A549 (cell line): ENCODE measurements at regions not wholly inside any gene's neighbourhood (a gene's known extent, or its start where the extent isn't known, plus 50 kb on each side); places are given as distances from the start of the nearest gene placed in this dataset.

Source experiments
- ATAC-seq, 2 experiments: fragments of 200-7000 bp in 1 of 2; fragments of >200 bp in 1 of 2; cut with Nextera tagmentation in 1 of 2; cut with Tn5 transposase in 1 of 2; 3 replicates each; pipeline versions ENCODE4 v1.8.0 to v1.9.1; 2018 to 2020; ENCODE audit warnings: mild to moderate bottlenecking in 1 of 2, moderate library complexity in 1 of 2
- CTCF ChIA-PET: fragments of 300-600 bp; sonication (Branson Sonifier 250); formaldehyde crosslinking; extraction: SDS; loops from one replicate; lab custom pipeline; 2021; ENCODE audit warnings: antibody characterized with exemption, inconsistent platforms; lab: Yijun Ruan, JAX
- POLR2A ChIA-PET: fragments of 350-600 bp; formaldehyde crosslinking; extraction: SDS; loops from one replicate; lab custom pipeline; 2021; ENCODE audit warnings: antibody characterized with exemption, inconsistent platforms; lab: Yijun Ruan, JAX
- DNase-seq, 2 experiments: peaks; one replicate each; pipeline versions ENCODE4 v3.0.0 to v3.0.0-alpha.2; 2011 to 2016; ENCODE audit warnings: low read depth in 1 of 2, low spot score in 1 of 2
- FAIRE-seq: peaks from 2 replicates; lab custom pipeline; 2011; peaks lifted over from hg19 to GRCh38; lab: Jason Lieb, UNC
- H3K27ac ChIP-seq, 2 experiments: fragments of >200 bp; sonication (Bioruptor Twin); formaldehyde crosslinking; 3 replicates each; pipeline ENCODE4 v1.5.1; 2016 to 2017
- H3K4me1 ChIP-seq: fragments of >200 bp; sonication (Bioruptor Twin); formaldehyde crosslinking; 3 replicates; pipeline ENCODE4 v1.6.1; 2016
- H3K4me2 ChIP-seq: fragments of >200 bp; sonication (Bioruptor Twin); formaldehyde crosslinking; 3 replicates; pipeline ENCODE4 v1.6.1; 2016
- H3K4me3 ChIP-seq: fragments of >200 bp; sonication (Bioruptor Twin); formaldehyde crosslinking; 3 replicates; pipeline ENCODE4 v1.5.1; 2016
- H3K9me3 ChIP-seq: fragments of >200 bp; sonication (Bioruptor Twin); formaldehyde crosslinking; 3 replicates; pipeline ENCODE4 v1.6.1; 2016
- CEBPB ChIP-seq, 2 experiments: fragments of >200 bp in 1 of 2; sonication (Bioruptor Twin) in 1 of 2; formaldehyde crosslinking in 1 of 2; IDR thresholded peaks; 2 replicates each; pipeline ENCODE4 v1.6.1; 2012 to 2016
- CHD2 ChIP-seq: fragments of 150-350 bp; IDR thresholded peaks from 2 replicates; pipeline ENCODE4 v1.6.1; 2014; ENCODE audit warnings: low read length; ENCODE audit not compliant: partially characterized antibody
- CHD4 ChIP-seq: fragments of 200-600 bp; sonication (generic); IDR thresholded peaks from 2 replicates; pipeline ENCODE4 v1.6.1; 2016; ENCODE audit warnings: antibody characterized with exemption, mild to moderate bottlenecking, borderline replicate concordance
- EP300 ChIP-seq, 2 experiments: fragments of >200 bp; sonication (Bioruptor Twin); formaldehyde crosslinking; IDR thresholded peaks; 2 replicates in 1 of 2; 3 replicates in 1 of 2; pipeline ENCODE4 v1.6.1; 2016 to 2017
- ESRRA ChIP-seq: fragments of 150-350 bp; IDR thresholded peaks from 2 replicates; pipeline ENCODE4 v1.6.1; 2014; ENCODE audit warnings: mild to moderate bottlenecking, low read length, borderline replicate concordance
- HDAC2 ChIP-seq: fragments of 200-600 bp; sonication (generic); IDR thresholded peaks from 2 replicates; pipeline ENCODE4 v1.6.1; 2016
- HOXA7 ChIP-seq: fragments of 250-450 bp; sonication (Bioruptor Pico); IDR thresholded peaks from 2 replicates; pipeline ENCODE4 v1.5.0; 2020; ENCODE audit warnings: mild to moderate bottlenecking, moderate library complexity
- HOXB13 ChIP-seq: fragments of 250-450 bp; sonication (Bioruptor Pico); IDR thresholded peaks from 2 replicates; pipeline ENCODE4 v1.5.0; 2020; ENCODE audit warnings: low read depth, mild to moderate bottlenecking, moderate library complexity
- JUN ChIP-seq, 2 experiments: fragments of >200 bp; sonication (Bioruptor Twin); formaldehyde crosslinking; IDR thresholded peaks; 2 replicates in 1 of 2; 3 replicates in 1 of 2; pipeline ENCODE4 v1.6.1; 2016 to 2017
- JUNB ChIP-seq: fragments of >200 bp; sonication (Bioruptor Twin); formaldehyde crosslinking; IDR thresholded peaks from 2 replicates; pipeline ENCODE4 v1.6.1; 2016
- MAFK ChIP-seq: fragments of 450-650 bp; IDR thresholded peaks from 2 replicates; pipeline ENCODE4 v1.6.1; 2014; ENCODE audit not compliant: partially characterized antibody
- MYC ChIP-seq: IDR thresholded peaks from 2 replicates; pipeline ENCODE4 v1.6.1; 2012; ENCODE audit warnings: mild to moderate bottlenecking, inconsistent platforms, low read length, improper control_type of control experiment, borderline replicate concordance
- NFE2L2 ChIP-seq: fragments of 150-350 bp; conservative IDR thresholded peaks from 2 replicates; pipeline ENCODE4 v1.6.1; 2014; ENCODE audit warnings: low read length
- PHF8 ChIP-seq: fragments of 200-600 bp; sonication (generic); IDR thresholded peaks from 2 replicates; pipeline ENCODE4 v1.6.1; 2016; ENCODE audit warnings: low read depth, mild to moderate bottlenecking, antibody characterized with exemption, moderate library complexity, borderline replicate concordance
- POLR2A ChIP-seq: IDR thresholded peaks from 2 replicates; pipeline ENCODE4 v1.6.1; 2012; ENCODE audit warnings: mild to moderate bottlenecking, low read length
- RAD21 ChIP-seq, 2 experiments: fragments of >200 bp in 1 of 2; sonication (Bioruptor Twin) in 1 of 2; formaldehyde crosslinking in 1 of 2; IDR thresholded peaks in 1 of 2; conservative IDR thresholded peaks in 1 of 2; 2 replicates in 1 of 2; 3 replicates in 1 of 2; pipeline ENCODE4 v1.6.1; 2012 to 2018; ENCODE audit warnings: inconsistent platforms in 1 of 2
- RARB ChIP-seq: fragments of 250-450 bp; sonication (Bioruptor Pico); IDR thresholded peaks from 2 replicates; pipeline ENCODE4 v1.8.0; 2021; ENCODE audit warnings: mild to moderate bottlenecking, moderate library complexity
- SMC3 ChIP-seq: fragments of >200 bp; sonication (Bioruptor Twin); formaldehyde crosslinking; IDR thresholded peaks from 3 replicates; pipeline ENCODE4 v1.6.1; 2018; ENCODE audit warnings: inconsistent platforms
- SREBF2 ChIP-seq: fragments of 450-650 bp; IDR thresholded peaks from 2 replicates; pipeline ENCODE4 v1.6.1; 2014; ENCODE audit warnings: mild to moderate bottlenecking, moderate library complexity
- TP53 ChIP-seq: fragments of 250-450 bp; sonication (Bioruptor Pico); IDR thresholded peaks from 2 replicates; pipeline ENCODE4 v1.5.0; 2021; ENCODE audit warnings: mild to moderate bottlenecking, moderate library complexity
- ZC3H11A ChIP-seq: fragments of 450-650 bp; IDR thresholded peaks from 2 replicates; pipeline ENCODE4 v1.6.1; 2014; ENCODE audit warnings: antibody characterized with exemption, mild to moderate bottlenecking
- ZFP36 ChIP-seq: fragments of 450-650 bp; IDR thresholded peaks from 2 replicates; pipeline ENCODE4 v1.6.1; 2014; ENCODE audit warnings: borderline replicate concordance; ENCODE audit not compliant: partially characterized antibody
- ZNF302 ChIP-seq: fragments of 250-450 bp; sonication (Bioruptor Pico); IDR thresholded peaks from 2 replicates; pipeline ENCODE4 v1.9.0; 2021; ENCODE audit warnings: inconsistent platforms, mild to moderate bottlenecking, moderate library complexity
- WGBS: methylation state at CpG from one replicate; pipeline ENCODE4 v1.1.6; 2017; ENCODE audit errors: missing lambda C conversion rate; 5-methylcytosine and 5-hydroxymethylcytosine counted together
- TF ChIP-seq, protein P1 (sequence below): fragments of >200 bp; sonication (Bioruptor Twin); formaldehyde crosslinking; IDR thresholded peaks from 3 replicates; pipeline ENCODE4 v1.6.1; 2016
- TF ChIP-seq, protein P2 (sequence below): IDR thresholded peaks from 2 replicates; pipeline ENCODE4 v1.6.1; 2012; ENCODE audit warnings: low read depth, borderline replicate concordance
- TF ChIP-seq, protein P3 (sequence below): fragments of >200 bp; sonication (Bioruptor Twin); formaldehyde crosslinking; IDR thresholded peaks from 2 replicates; pipeline ENCODE4 v1.6.1; 2016
- TF ChIP-seq, protein P4 (sequence below): fragments of 200-600 bp; sonication (generic); IDR thresholded peaks from 2 replicates; pipeline ENCODE4 v1.6.1; 2016; ENCODE audit warnings: antibody characterized with exemption, mild to moderate bottlenecking, moderate library complexity

DNA sequence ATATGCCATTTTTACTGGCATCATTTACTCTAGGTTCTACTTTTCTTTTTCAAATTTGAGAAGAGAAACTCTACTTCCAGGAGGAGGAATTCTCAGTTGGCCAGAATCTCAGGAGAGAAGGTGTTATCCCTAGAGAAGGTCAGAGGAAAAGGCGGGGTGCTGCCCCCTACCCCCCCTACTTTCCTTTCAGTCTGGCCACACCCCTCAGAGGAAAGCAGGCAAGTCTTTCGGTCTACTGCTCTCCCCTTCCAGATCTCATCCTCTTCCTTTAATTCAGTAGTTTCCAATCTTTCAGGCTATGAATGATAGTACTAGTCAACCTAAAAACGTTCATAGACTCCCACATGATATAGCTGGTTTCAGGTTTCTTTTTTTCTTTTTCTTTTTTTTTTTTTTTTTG is 366.5 kb upstream of the TBL1XR1 start:
- Histone ChIP-seq H3K27ac (peak overlapping the region in 1 of 2 experiments; percentile 33; a peak in 1 of 6 replicates), H3K4me1 (no peaks in the 10 kb centered on the region), H3K9me3 (no peaks in the 10 kb centered on the region), H3K4me3 (no peak overlapping the region), H3K4me2 (no peak overlapping the region)
- FAIRE-seq, result no peak
- CTCF ChIA-PET, result no interaction called here
- 69% methylated on average over 3 of the region's 3 CpGs for WGBS
- ATAC-seq, result no peak; a peak in 1 of 6 replicates
- DNase-seq, result no peak
- TF ChIP-seq, protein P1, sequence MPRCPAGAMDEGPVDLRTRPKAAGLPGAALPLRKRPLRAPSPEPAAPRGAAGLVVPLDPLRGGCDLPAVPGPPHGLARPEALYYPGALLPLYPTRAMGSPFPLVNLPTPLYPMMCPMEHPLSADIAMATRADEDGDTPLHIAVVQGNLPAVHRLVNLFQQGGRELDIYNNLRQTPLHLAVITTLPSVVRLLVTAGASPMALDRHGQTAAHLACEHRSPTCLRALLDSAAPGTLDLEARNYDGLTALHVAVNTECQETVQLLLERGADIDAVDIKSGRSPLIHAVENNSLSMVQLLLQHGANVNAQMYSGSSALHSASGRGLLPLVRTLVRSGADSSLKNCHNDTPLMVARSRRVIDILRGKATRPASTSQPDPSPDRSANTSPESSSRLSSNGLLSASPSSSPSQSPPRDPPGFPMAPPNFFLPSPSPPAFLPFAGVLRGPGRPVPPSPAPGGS, result no peak
- TF ChIP-seq, protein P2, sequence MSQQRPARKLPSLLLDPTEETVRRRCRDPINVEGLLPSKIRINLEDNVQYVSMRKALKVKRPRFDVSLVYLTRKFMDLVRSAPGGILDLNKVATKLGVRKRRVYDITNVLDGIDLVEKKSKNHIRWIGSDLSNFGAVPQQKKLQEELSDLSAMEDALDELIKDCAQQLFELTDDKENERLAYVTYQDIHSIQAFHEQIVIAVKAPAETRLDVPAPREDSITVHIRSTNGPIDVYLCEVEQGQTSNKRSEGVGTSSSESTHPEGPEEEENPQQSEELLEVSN, result no peak
- TF ChIP-seq, protein P3, sequence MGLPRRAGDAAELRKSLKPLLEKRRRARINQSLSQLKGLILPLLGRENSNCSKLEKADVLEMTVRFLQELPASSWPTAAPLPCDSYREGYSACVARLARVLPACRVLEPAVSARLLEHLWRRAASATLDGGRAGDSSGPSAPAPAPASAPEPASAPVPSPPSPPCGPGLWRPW, result no peak
- no peak for TF ChIP-seq POLR2A
- POLR2A ChIA-PET, result no interaction called here

DNA sequence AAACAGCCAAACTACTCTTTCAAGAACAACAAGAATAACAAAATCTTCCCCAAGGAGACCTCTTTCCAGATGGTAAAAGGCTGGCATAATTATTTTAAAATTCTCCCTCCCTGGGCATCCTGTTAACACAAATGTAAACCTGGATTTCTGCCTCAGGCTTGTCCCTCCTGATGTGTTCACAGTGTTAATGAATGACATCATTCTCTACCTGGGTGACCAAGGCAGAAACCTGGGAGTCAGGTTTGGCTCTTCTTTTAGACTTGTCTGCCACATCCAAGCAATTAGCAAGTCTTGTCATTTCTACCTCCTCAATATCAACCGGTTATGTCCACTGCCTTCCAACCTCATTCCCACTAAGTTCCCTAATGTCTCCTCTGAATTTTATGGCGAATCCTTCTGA is 368.7 kb upstream of the TBL1XR1 start:
- Histone ChIP-seq H3K27ac (no peak overlapping the region), H3K4me1 (no peaks in the 10 kb centered on the region), H3K4me3 (no peak overlapping the region), H3K9me3 (no peaks in the 10 kb centered on the region), H3K4me2 (no peak overlapping the region)
- TF ChIP-seq ZC3H11A, result no peak
- no peak for TF ChIP-seq ESRRA
- no peak for TF ChIP-seq SREBF2
- TF ChIP-seq JUNB, result no peak
- TF ChIP-seq MAFK, result no peak
- TF ChIP-seq RARB (CRISPR knock-in tag), result no peak
- TF ChIP-seq TP53 (CRISPR knock-in tag), result no peak
- TF ChIP-seq, protein P2, result no peak
- TF ChIP-seq ZFP36, result no peak
- TF ChIP-seq JUN (IDR thresholded peaks at IDR 0.05), result no peak
- TF ChIP-seq NFE2L2, result no peak
- 73% methylated on average over 2 of the region's 2 CpGs for WGBS
- POLR2A ChIA-PET, result no interaction called here
- ATAC-seq, result no peak
- CTCF ChIA-PET, result no interaction called here
- FAIRE-seq, result no peak
- no peak for DNase-seq

DNA sequence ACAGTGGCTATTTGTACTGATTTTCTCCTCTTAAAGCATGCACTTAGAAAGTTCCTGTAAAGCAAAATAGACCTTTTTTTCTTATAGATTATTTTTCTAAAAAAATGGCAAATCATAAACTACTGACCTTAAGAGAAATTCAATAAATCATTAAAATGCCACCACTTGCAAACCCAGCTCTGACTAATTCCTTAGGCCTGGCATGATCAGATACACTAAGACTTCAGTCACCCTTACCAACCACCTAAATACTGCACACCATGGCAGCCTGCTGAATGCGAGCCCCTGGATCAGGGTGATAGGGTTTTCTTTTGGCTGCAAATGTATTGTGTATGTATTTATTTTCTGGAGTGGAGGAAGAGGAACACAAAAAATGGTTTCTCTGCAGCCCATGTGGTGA is 370.6 kb upstream of the TBL1XR1 start:
- no peaks in the 10 kb centered on the region for H3K4me1 ChIP-seq
- ChIA-PET POLR2A (no interaction called here), CTCF (no interaction called here)
- no peak overlapping the region for H3K4me2 ChIP-seq
- H3K9me3 ChIP-seq, result no peaks in the 10 kb centered on the region
- ATAC-seq, result no peak
- FAIRE-seq, result no peak
- 94% methylated on average over 1 of the region's 1 CpG for WGBS
- H3K4me3 ChIP-seq, result no peak overlapping the region
- no peak overlapping the region for H3K27ac ChIP-seq
- TF ChIP-seq ZFP36, result no peak
- DNase-seq, result no peak

DNA sequence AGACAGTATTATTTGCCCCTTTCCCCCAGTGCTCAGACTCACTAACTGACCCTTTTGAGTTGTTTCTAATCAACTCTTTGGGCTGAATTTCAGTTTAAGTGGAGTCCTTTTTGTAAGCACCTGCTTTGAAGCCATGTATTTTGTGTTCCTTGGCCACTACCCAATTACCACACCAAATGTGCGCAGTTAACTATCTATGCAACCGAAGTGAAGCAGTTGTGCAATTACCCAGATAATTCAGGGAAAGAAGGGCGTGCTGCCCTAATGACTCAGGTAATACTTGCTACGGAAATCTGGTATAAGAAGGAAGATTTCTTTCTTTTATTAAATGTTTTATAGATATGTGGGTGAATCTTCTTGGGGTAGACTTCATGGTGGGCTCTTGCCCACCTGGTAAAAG is 371.9 kb upstream of the TBL1XR1 start:
- 83% methylated on average over 4 of the region's 4 CpGs for WGBS
- H3K27ac ChIP-seq, result no peak overlapping the region
- H3K4me2 ChIP-seq, result no peak overlapping the region
- no peak overlapping the region for H3K4me3 ChIP-seq
- FAIRE-seq (no peak), DNase-seq (no peak), ATAC-seq (no peak)
- H3K9me3 ChIP-seq, result no peaks in the 10 kb centered on the region
- ChIA-PET CTCF (no interaction called here), POLR2A (no interaction called here)
- peaks cover 8% of the 10 kb centered on the region; the same call in 1 of the 3 replicates for H3K4me1 ChIP-seq
- TF ChIP-seq MYC (no peak), CEBPB (IDR thresholded peaks at IDR 0.05) (no peak), HDAC2 (no peak), ZNF302 (CRISPR knock-in tag) (no peak), RAD21 (conservative IDR thresholded peaks at IDR 0.05 in 1 of 2, IDR thresholded peaks at IDR 0.05 in 1 of 2) (no peak), CHD2 (no peak), HOXA7 (no peak), SREBF2 (no peak), TP53 (CRISPR knock-in tag) (no peak), EP300 (IDR thresholded peaks at IDR 0.05) (no peak), SMC3 (no peak), HOXB13 (CRISPR knock-in tag) (no peak), PHF8 (no peak), CHD4 (no peak)
- TF ChIP-seq, protein P4, sequence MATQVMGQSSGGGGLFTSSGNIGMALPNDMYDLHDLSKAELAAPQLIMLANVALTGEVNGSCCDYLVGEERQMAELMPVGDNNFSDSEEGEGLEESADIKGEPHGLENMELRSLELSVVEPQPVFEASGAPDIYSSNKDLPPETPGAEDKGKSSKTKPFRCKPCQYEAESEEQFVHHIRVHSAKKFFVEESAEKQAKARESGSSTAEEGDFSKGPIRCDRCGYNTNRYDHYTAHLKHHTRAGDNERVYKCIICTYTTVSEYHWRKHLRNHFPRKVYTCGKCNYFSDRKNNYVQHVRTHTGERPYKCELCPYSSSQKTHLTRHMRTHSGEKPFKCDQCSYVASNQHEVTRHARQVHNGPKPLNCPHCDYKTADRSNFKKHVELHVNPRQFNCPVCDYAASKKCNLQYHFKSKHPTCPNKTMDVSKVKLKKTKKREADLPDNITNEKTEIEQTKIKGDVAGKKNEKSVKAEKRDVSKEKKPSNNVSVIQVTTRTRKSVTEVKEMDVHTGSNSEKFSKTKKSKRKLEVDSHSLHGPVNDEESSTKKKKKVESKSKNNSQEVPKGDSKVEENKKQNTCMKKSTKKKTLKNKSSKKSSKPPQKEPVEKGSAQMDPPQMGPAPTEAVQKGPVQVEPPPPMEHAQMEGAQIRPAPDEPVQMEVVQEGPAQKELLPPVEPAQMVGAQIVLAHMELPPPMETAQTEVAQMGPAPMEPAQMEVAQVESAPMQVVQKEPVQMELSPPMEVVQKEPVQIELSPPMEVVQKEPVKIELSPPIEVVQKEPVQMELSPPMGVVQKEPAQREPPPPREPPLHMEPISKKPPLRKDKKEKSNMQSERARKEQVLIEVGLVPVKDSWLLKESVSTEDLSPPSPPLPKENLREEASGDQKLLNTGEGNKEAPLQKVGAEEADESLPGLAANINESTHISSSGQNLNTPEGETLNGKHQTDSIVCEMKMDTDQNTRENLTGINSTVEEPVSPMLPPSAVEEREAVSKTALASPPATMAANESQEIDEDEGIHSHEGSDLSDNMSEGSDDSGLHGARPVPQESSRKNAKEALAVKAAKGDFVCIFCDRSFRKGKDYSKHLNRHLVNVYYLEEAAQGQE, result no peak
